T-cell (primary cell): ENCODE measurements at regions not wholly inside any gene's neighbourhood (a gene's known extent, or its start where the extent isn't known, plus 50 kb on each side); places are given as distances from the start of the nearest gene placed in this dataset.
"Not testable (repeated sequence)": the region's sequence is repeated elsewhere in the genome, so short reads cannot be mapped to it uniquely, and the experiment has no call there.

ENCODE experiments used
- ATAC-seq, 4 experiments: fragments of 200-7000 bp in 3 of 4; fragments of 150-1000 bp in 1 of 4; cut with Tn5 transposase; replicated peaks in 1 of 4; 1 replicate in 3 of 4; 2 replicates in 1 of 4; pipeline ENCODE4 v1.10.0; 2021; ENCODE audit warnings: moderate library complexity in 3 of 4, mild to moderate bottlenecking in 2 of 4, moderate number of reproducible peaks in 1 of 4
- CTCF ChIA-PET, 2 donors: fragments of 300-600 bp; sonication (Branson Sonifier 250); formaldehyde crosslinking; loops; one replicate each; lab custom pipeline; 2022; ENCODE audit warnings: antibody characterized with exemption in 2 of 2; lab: Charles Lee
- POLR2A ChIA-PET, 2 donors: fragments of 300-600 bp; sonication (Branson Sonifier 250); formaldehyde crosslinking; loops; one replicate each; lab custom pipeline; 2022; ENCODE audit warnings: antibody characterized with exemption in 2 of 2; lab: Charles Lee
- DNase-seq, 35 experiments: peaks; one replicate each; pipeline versions ENCODE4 v3.0.0 to v3.0.0-alpha.2; 2013 to 2023
- H3K27ac ChIP-seq: one replicate; pipeline ENCODE4 v1.5.1; 2013; ENCODE audit warnings: low read length
- H3K27me3 ChIP-seq, 2 experiments: replicated peaks in 1 of 2; 1 replicate in 1 of 2; 2 replicates in 1 of 2; pipeline versions ENCODE4 v1.6.1 to v1.7.0; 2013; ENCODE audit warnings: low read length in 1 of 2, mixed read lengths in 1 of 2; ENCODE audit not compliant: control insufficient read depth in 2 of 2, insufficient read depth in 2 of 2; ENCODE audit errors: extremely low read depth in 1 of 2
- H3K36me3 ChIP-seq, 2 donors: 1 replicate in 1 of 2; 2 replicates in 1 of 2; pipeline versions ENCODE4 v1.6.1 to v1.7.0; 2013; ENCODE audit warnings: low read length in 1 of 2; ENCODE audit not compliant: control insufficient read depth in 2 of 2, insufficient read depth in 1 of 2; ENCODE audit errors: extremely low read depth in 1 of 2
- H3K4me1 ChIP-seq, 2 experiments: 1 replicate in 1 of 2; 2 replicates in 1 of 2; pipeline versions ENCODE4 v1.6.1 to v1.7.0; 2013; ENCODE audit warnings: low read length in 2 of 2, mixed read lengths in 1 of 2; ENCODE audit not compliant: insufficient read depth in 2 of 2, control insufficient read depth in 1 of 2; ENCODE audit errors: extremely low read depth in 1 of 2
- H3K4me3 ChIP-seq, 2 donors: 1 replicate in 1 of 2; 2 replicates in 1 of 2; pipeline versions ENCODE4 v1.5.1 to v1.7.0; 2013; ENCODE audit warnings: mild to moderate bottlenecking in 2 of 2, low read length in 1 of 2, moderate library complexity in 1 of 2; ENCODE audit not compliant: control insufficient read depth in 1 of 2; ENCODE audit errors: extremely low read depth in 1 of 2
- H3K9me3 ChIP-seq: 2 replicates; pipeline ENCODE4 v1.7.0; 2013
- H3K27ac Mint-ChIP-seq, 2 donors: one replicate each; pipeline ENCODE4 v1.8.0; 2020 to 2021; ENCODE audit warnings: mild to moderate bottlenecking in 2 of 2, mixed read lengths in 2 of 2
- H3K27me3 Mint-ChIP-seq, 2 donors: one replicate each; pipeline ENCODE4 v1.8.0; 2021 to 2022; ENCODE audit warnings: mixed read lengths in 2 of 2
- H3K36me3 Mint-ChIP-seq: one replicate; pipeline ENCODE4 v1.8.0; 2021; ENCODE audit warnings: mixed read lengths
- H3K4me1 Mint-ChIP-seq, 3 donors: one replicate each; pipeline ENCODE4 v1.8.0; 2020 to 2022; ENCODE audit warnings: mixed read lengths in 3 of 3, mild to moderate bottlenecking in 1 of 3
- H3K4me3 Mint-ChIP-seq, 3 donors: one replicate each; pipeline ENCODE4 v1.8.0; 2020 to 2022; ENCODE audit warnings: mild to moderate bottlenecking in 3 of 3, mixed read lengths in 3 of 3, moderate library complexity in 3 of 3
- H3K9me3 Mint-ChIP-seq, 3 donors: one replicate each; pipeline ENCODE4 v1.8.0; 2020 to 2022; ENCODE audit warnings: mixed read lengths in 3 of 3
- WGBS: methylation state at CpG from one replicate; pipeline ENCODE4 v1.1.5; 2013; ENCODE audit warnings: missing lambda C conversion rate; ENCODE audit not compliant: insufficient coverage; 5-methylcytosine and 5-hydroxymethylcytosine counted together

DNA sequence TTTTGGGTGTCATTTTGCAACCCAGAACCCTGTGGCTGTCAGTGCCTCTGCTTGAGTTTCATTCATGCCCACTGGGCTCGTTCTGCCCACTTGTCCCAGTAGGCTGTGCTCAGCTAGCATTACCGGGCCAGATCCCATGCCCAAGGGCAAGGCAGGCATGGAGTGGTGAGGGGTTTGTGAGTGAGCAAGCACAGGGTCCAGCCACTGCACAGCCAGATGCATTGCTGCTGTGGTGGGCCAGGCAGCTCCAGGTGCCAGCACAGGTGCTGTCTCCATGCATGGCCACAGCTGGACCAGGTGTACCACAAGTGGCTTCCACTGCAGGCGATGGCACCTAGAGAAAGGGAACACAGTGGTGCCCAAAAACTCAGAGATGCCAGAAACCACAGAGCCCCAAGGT, 1671.2 kb downstream of the OLFM4 start:
- ATAC-seq (no peak), DNase-seq (no peak)
- Histone ChIP-seq H3K27ac (no peak overlapping the region), H3K4me3 (no peak overlapping the region), H3K36me3 (no peaks in the 10 kb centered on the region), H3K27me3 (no peaks in the 10 kb centered on the region), H3K4me1 (no peaks in the 10 kb centered on the region), H3K9me3 (no peaks in the 10 kb centered on the region)
- Mint-ChIP-seq H3K4me1 (no peaks in the 10 kb centered on the region), H3K36me3 (no peaks in the 10 kb centered on the region), H3K9me3 (peaks cover 13 to 24% (median 19%) of the 10 kb centered on the region in 3 donors), H3K27me3 (no peaks in the 10 kb centered on the region), H3K4me3 (no peak overlapping the region), H3K27ac (no peak overlapping the region)
- WGBS, result 55% methylated on average over 2 of the region's 3 CpGs
- ChIA-PET CTCF (no interaction called here), POLR2A (no interaction called here)

GRCh38 chr13:54705738-54706137, 1677.1 kb downstream of the OLFM4 start:
- Histone ChIP-seq H3K9me3 (no peaks in the 10 kb centered on the region), H3K36me3 (no peaks in the 10 kb centered on the region), H3K4me1 (no peaks in the 10 kb centered on the region), H3K27me3 (no peaks in the 10 kb centered on the region), H3K4me3 (no peak overlapping the region), H3K27ac (no peak overlapping the region)
- no peak for ATAC-seq
- H3K4me3 Mint-ChIP-seq, result no peak overlapping the region
- H3K4me1 Mint-ChIP-seq, result no peaks in the 10 kb centered on the region
- no peaks in the 10 kb centered on the region for H3K27me3 Mint-ChIP-seq
- DNase-seq, result no peak
- no peak overlapping the region for H3K27ac Mint-ChIP-seq
- ChIA-PET POLR2A (interaction anchor here in 1 of 2 donors (0.5 kb wide), 1 partner anchor 238 kb away, joined by 3 read pairs; no protein-coding TSS in a partner anchor), CTCF (no interaction called here)
- no CpG with 5 or more reads among the region's 2 CpGs for WGBS
- no peaks in the 10 kb centered on the region for H3K36me3 Mint-ChIP-seq
- peaks cover 10 to 33% (median 14%) of the 10 kb centered on the region in 3 donors for H3K9me3 Mint-ChIP-seq

DNA sequence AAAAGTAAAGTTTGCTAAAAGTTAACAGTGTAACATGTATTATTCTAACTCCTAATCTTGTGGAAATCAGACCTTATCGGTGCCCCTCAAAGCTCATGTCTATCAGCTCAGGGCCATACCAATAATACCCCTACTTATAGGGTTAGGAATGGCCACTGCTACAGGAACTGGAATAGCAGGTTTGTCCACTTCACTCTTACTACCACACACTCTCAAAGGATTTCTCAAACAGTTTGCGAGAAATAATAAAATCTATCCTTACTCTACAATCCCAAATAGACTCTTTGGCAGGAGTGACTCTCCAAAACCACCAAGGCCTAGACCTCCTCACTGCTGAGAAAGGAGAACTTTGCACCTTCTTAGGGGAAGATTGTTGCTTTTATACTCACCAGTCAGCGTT, 1677.7 kb downstream of the OLFM4 start:
- no peaks in the 10 kb centered on the region for H3K4me1 Mint-ChIP-seq
- no peak for DNase-seq
- H3K4me3 ChIP-seq, result no peak overlapping the region
- no peak for ATAC-seq
- H3K9me3 ChIP-seq, result no peaks in the 10 kb centered on the region
- ChIA-PET POLR2A (interaction anchor here in 1 of 2 donors (0.5 kb wide), 1 partner anchor 239 kb away, joined by 3 read pairs; no protein-coding TSS in a partner anchor), CTCF (no interaction called here)
- no peaks in the 10 kb centered on the region for H3K27me3 ChIP-seq
- H3K4me1 ChIP-seq, result no peaks in the 10 kb centered on the region
- no CpG with 5 or more reads among the region's 3 CpGs for WGBS
- no peaks in the 10 kb centered on the region for H3K36me3 ChIP-seq
- peaks cover 9 to 29% (median 9%) of the 10 kb centered on the region in 3 donors for H3K9me3 Mint-ChIP-seq
- no peak overlapping the region for H3K4me3 Mint-ChIP-seq
- no peaks in the 10 kb centered on the region for H3K36me3 Mint-ChIP-seq
- no peaks in the 10 kb centered on the region for H3K27me3 Mint-ChIP-seq
- no peak overlapping the region for H3K27ac ChIP-seq
- no peak overlapping the region for H3K27ac Mint-ChIP-seq

- ATAC-seq (no peak), DNase-seq (no peak)
- Histone ChIP-seq H3K9me3 (peaks cover 2% of the 10 kb centered on the region), H3K36me3 (no peaks in the 10 kb centered on the region), H3K4me1 (no peaks in the 10 kb centered on the region), H3K27ac (no peak overlapping the region), H3K27me3 (no peaks in the 10 kb centered on the region), H3K4me3 (no peak overlapping the region)
- Mint-ChIP-seq H3K27me3 (no peaks in the 10 kb centered on the region), H3K4me3 (no peak overlapping the region), H3K9me3 (peaks cover 9 to 36% (median 14%) of the 10 kb centered on the region in 3 donors), H3K27ac (no peak overlapping the region), H3K4me1 (no peaks in the 10 kb centered on the region), H3K36me3 (no peaks in the 10 kb centered on the region)
- ChIA-PET POLR2A (no interaction called here), CTCF (no interaction called here)
Observed at GRCh38 chr13:54709546-54709945, 1680.9 kb downstream of the OLFM4 start.

- no peak overlapping the region for H3K27ac ChIP-seq
- 64% methylated on average over 3 of the region's 5 CpGs for WGBS
- H3K4me3 ChIP-seq, result no peak overlapping the region
- DNase-seq (no peak), ATAC-seq (no peak)
- H3K27me3 ChIP-seq, result no peaks in the 10 kb centered on the region
- Mint-ChIP-seq H3K9me3 (peaks cover 16 to 25% (median 18%) of the 10 kb centered on the region in 3 donors), H3K27ac (no peak overlapping the region), H3K27me3 (no peaks in the 10 kb centered on the region), H3K4me1 (no peaks in the 10 kb centered on the region), H3K36me3 (no peaks in the 10 kb centered on the region), H3K4me3 (no peak overlapping the region)
- peaks cover 2% of the 10 kb centered on the region for H3K9me3 ChIP-seq
- H3K36me3 ChIP-seq, result no peaks in the 10 kb centered on the region
- no peaks in the 10 kb centered on the region for H3K4me1 ChIP-seq
- ChIA-PET POLR2A (no interaction called here), CTCF (no interaction called here)
Observed at GRCh38 chr13:54733639-54734038, 1705.0 kb downstream of the OLFM4 start.

GRCh38 chr13:54737211-54737610, 1708.6 kb downstream of the OLFM4 start:
- DNase-seq, H3K36me3 Mint-ChIP-seq, H3K4me1 Mint-ChIP-seq, H3K27ac Mint-ChIP-seq, CTCF ChIA-PET, H3K36me3 ChIP-seq, POLR2A ChIA-PET, H3K27me3 Mint-ChIP-seq, H3K4me3 ChIP-seq, H3K27me3 ChIP-seq, H3K27ac ChIP-seq, ATAC-seq, H3K9me3 ChIP-seq, H3K4me1 ChIP-seq, H3K4me3 Mint-ChIP-seq: not testable (repeated sequence)
- WGBS, result 94% methylated on average over 7 of the region's 21 CpGs
- peaks cover 3 to 15% (median 8%) of the 10 kb centered on the region in 3 donors for H3K9me3 Mint-ChIP-seq

GRCh38 chr13:54742984-54743383, 1714.4 kb downstream of the OLFM4 start:
- no peaks in the 10 kb centered on the region for H3K36me3 ChIP-seq
- H3K27ac ChIP-seq, result no peak overlapping the region
- ChIA-PET CTCF (no interaction called here), POLR2A (no interaction called here)
- H3K27me3 Mint-ChIP-seq, result no peaks in the 10 kb centered on the region
- peaks cover 10 to 18% (median 11%) of the 10 kb centered on the region in 3 donors for H3K9me3 Mint-ChIP-seq
- peaks cover 2% of the 10 kb centered on the region for H3K9me3 ChIP-seq
- H3K4me1 Mint-ChIP-seq, result no peaks in the 10 kb centered on the region
- H3K4me1 ChIP-seq, result no peaks in the 10 kb centered on the region
- H3K4me3 Mint-ChIP-seq, result no peak overlapping the region
- H3K27ac Mint-ChIP-seq, result no peak overlapping the region
- H3K27me3 ChIP-seq, result no peaks in the 10 kb centered on the region
- DNase-seq (no peak), ATAC-seq (no peak)
- H3K36me3 Mint-ChIP-seq, result no peaks in the 10 kb centered on the region
- no peak overlapping the region for H3K4me3 ChIP-seq
